KG1 (cell line): ENCODE measurements at regions not wholly inside any gene's neighbourhood (a gene's known extent, or its start where the extent isn't known, plus 50 kb on each side); places are given as distances from the start of the nearest gene placed in this dataset.

Experiments
- DNase-seq: peaks from one replicate; lab custom pipeline; 2025; lab: John Stamatoyannopoulos, UW

GRCh38 chr20:19077370-19078220 lies 134.8 kb upstream of the SLC24A3 start:
- DNase-seq, result peak; percentile 15

GRCh38 chr20:19078448-19079373 lies 133.7 kb upstream of the SLC24A3 start:
- no peak for DNase-seq

GRCh38 chr20:19079536-19080299 lies 132.7 kb upstream of the SLC24A3 start:
- no peak for DNase-seq

- DNase-seq, result no peak
Measured at GRCh38 chr20:19081937-19082336, 130.5 kb upstream of the SLC24A3 start.

GRCh38 chr20:19083136-19083621 lies 129.3 kb upstream of the SLC24A3 start:
- DNase-seq, result no peak

GRCh38 chr20:19090332-19090731 lies 122.1 kb upstream of the SLC24A3 start:
- no peak for DNase-seq

GRCh38 chr20:19094959-19095541 lies 117.4 kb upstream of the SLC24A3 start:
- no peak for DNase-seq

GRCh38 chr20:19095762-19096161 lies 116.7 kb upstream of the SLC24A3 start:
- no peak for DNase-seq

- no peak for DNase-seq
Measured at GRCh38 chr20:19096843-19097242, 115.6 kb upstream of the SLC24A3 start.

GRCh38 chr20:19098117-19098516 lies 114.3 kb upstream of the SLC24A3 start:
- DNase-seq, result no peak

- DNase-seq, result no peak
Measured at GRCh38 chr20:19098806-19099578, 113.5 kb upstream of the SLC24A3 start.

GRCh38 chr20:19099596-19100545 lies 112.6 kb upstream of the SLC24A3 start:
- no peak for DNase-seq

GRCh38 chr20:19100975-19101374 lies 111.5 kb upstream of the SLC24A3 start:
- DNase-seq, result no peak

- DNase-seq, result no peak
Measured at GRCh38 chr20:19104186-19104585, 108.3 kb upstream of the SLC24A3 start.

- DNase-seq, result no peak
Measured at GRCh38 chr20:19108155-19108554, 104.3 kb upstream of the SLC24A3 start.

- DNase-seq, result no peak
Measured at GRCh38 chr20:19110285-19110684, 102.2 kb upstream of the SLC24A3 start.

- no peak for DNase-seq
Measured at GRCh38 chr20:19110881-19111460, 101.5 kb upstream of the SLC24A3 start.

GRCh38 chr20:19112828-19113227 lies 99.6 kb upstream of the SLC24A3 start:
- no peak for DNase-seq

GRCh38 chr20:19113343-19113930 lies 99.0 kb upstream of the SLC24A3 start:
- no peak for DNase-seq
